ENCODE measurements at regions not wholly inside any gene's neighbourhood (a gene's known extent, or its start where the extent isn't known, plus 50 kb on each side); places are given as distances from the start of the nearest gene placed in this dataset.

- intact Hi-C loops (cut with DNase I) = no loop called here
Observed at GRCh38 chr3:171535799-171536198, 75.6 kb upstream of the TNIK start.

GRCh38 chr3:171535133-171535532 lies 74.9 kb upstream of the TNIK start:
- no peaks in the 10 kb centered on the region for H3K27me3 ChIP-seq
- ATAC-seq = no peak
- H3K9me3 ChIP-seq = no peaks in the 10 kb centered on the region
- no peaks in the 10 kb centered on the region for H3K4me1 ChIP-seq
- TF ChIP-seq CTCF (IDR thresholded peaks at IDR 0.05) = no peak
- no peak overlapping the region for H3K27ac ChIP-seq
- DNase-seq = no peak
- no peak overlapping the region for H3K4me3 ChIP-seq
- H3K36me3 ChIP-seq = no peaks in the 10 kb centered on the region
- intact Hi-C loops (cut with DNase I) = no loop called here

More at GRCh38 chr3:171535799-171536198, 75.6 kb upstream of the TNIK start:
- ATAC-seq (no peak), DNase-seq (no peak)
- Histone ChIP-seq H3K4me3 (no peak overlapping the region), H3K4me1 (no peaks in the 10 kb centered on the region), H3K9me3 (no peaks in the 10 kb centered on the region), H3K27ac (no peak overlapping the region), H3K36me3 (no peaks in the 10 kb centered on the region), H3K27me3 (no peaks in the 10 kb centered on the region)
- TF ChIP-seq CTCF (IDR thresholded peaks at IDR 0.05) = no peak

- Histone ChIP-seq H3K4me1 (no peaks in the 10 kb centered on the region), H3K9me3 (no peaks in the 10 kb centered on the region), H3K36me3 (no peaks in the 10 kb centered on the region), H3K4me3 (no peak overlapping the region), H3K27me3 (no peaks in the 10 kb centered on the region), H3K27ac (no peak overlapping the region)
- ATAC-seq (no peak), DNase-seq (no peak)
- no peak for TF ChIP-seq CTCF (IDR thresholded peaks at IDR 0.05)
- intact Hi-C loops (cut with DNase I) = no loop called here
Observed at GRCh38 chr3:171533702-171534101, 73.5 kb upstream of the TNIK start.

GRCh38 chr3:171532294-171532693 lies 72.1 kb upstream of the TNIK start:
- DNase-seq (no peak), ATAC-seq (no peak)
- no peaks in the 10 kb centered on the region for H3K4me1 ChIP-seq
- no peaks in the 10 kb centered on the region for H3K36me3 ChIP-seq
- H3K27ac ChIP-seq = no peak overlapping the region
- intact Hi-C loops (cut with DNase I) = no loop called here
- no peaks in the 10 kb centered on the region for H3K9me3 ChIP-seq
- no peak for TF ChIP-seq CTCF (IDR thresholded peaks at IDR 0.05)
- H3K27me3 ChIP-seq = no peaks in the 10 kb centered on the region
- no peak overlapping the region for H3K4me3 ChIP-seq

GRCh38 chr3:171531716-171532115 lies 71.5 kb upstream of the TNIK start:
- H3K4me1 ChIP-seq = no peaks in the 10 kb centered on the region
- no peaks in the 10 kb centered on the region for H3K36me3 ChIP-seq
- TF ChIP-seq CTCF (IDR thresholded peaks at IDR 0.05) = no peak
- H3K27me3 ChIP-seq = no peaks in the 10 kb centered on the region
- DNase-seq (no peak), ATAC-seq (no peak)
- H3K27ac ChIP-seq = no peak overlapping the region
- no peak overlapping the region for H3K4me3 ChIP-seq
- H3K9me3 ChIP-seq = no peaks in the 10 kb centered on the region
- intact Hi-C loops (cut with DNase I) = no loop called here
